ENCODE measurements at regions not wholly inside any gene's neighbourhood (a gene's known extent, or its start where the extent isn't known, plus 50 kb on each side); places are given as distances from the start of the nearest gene placed in this dataset.

GRCh38 chr2:77604953-77605929 is 83.1 kb upstream of the LRRTM4 start:
- TF ChIP-seq CTCF (IDR thresholded peaks at IDR 0.05; ENCODE audit: insufficient read depth, low read length) (no peak), REST (IDR thresholded peaks at IDR 0.05; ENCODE audit: insufficient replicate concordance, low read depth) (no peak), POLR2AphosphoS5 (IDR thresholded peaks at IDR 0.05; ENCODE audit: low read depth) (no peak), GABPA (IDR thresholded peaks at IDR 0.05; ENCODE audit: low read depth) (no peak)
